ENCODE measurements at regions not wholly inside any gene's neighbourhood (a gene's known extent, or its start where the extent isn't known, plus 50 kb on each side); places are given as distances from the start of the nearest gene placed in this dataset.

DNA sequence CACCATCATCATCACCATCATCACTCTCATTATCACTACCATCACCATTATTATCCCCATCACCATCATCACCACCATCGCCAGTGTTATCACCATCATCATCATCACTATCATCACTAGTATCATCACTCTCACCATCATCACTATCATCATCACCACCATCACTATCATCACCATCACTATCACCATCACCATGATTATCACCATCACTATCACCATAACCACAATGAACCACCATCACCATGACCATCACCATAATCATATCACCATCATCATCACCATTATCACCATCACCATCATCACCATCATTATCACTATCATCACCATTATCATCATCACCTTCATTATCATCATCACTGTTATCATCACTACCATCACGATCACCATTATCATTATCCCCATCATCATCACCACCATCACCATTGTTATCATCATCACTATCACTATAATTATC, 326.7 kb downstream of the BRD1 start:
- Mint-ChIP-seq H3K4me1 (peaks cover 2% of the 10 kb centered on the region), H3K27me3 (no peaks in the 10 kb centered on the region), H3K27ac (no peak overlapping the region), H3K4me3 (no peak overlapping the region), H3K9me3 (no peaks in the 10 kb centered on the region), H3K36me3 (peaks cover 9% of the 10 kb centered on the region)
- no peak for ATAC-seq (ENCODE audit: low read depth)
- DNase-seq (ENCODE audit: low spot score in 2 of 2) = no peak

DNA sequence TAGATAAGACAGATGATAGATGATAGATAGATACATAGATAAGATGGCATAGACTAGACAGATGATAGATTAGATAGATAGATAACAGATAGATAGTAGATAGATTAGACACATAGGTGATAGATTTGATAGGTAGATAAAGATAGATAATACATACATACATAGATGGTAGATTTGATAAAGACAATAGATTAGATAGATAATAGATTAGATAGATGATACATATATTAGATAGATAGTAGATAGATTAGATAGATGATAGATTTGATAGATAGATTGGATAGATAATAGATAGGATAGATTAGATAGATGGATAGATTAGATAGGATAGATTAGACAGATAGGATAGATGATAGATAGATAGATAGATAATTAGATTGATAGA, 327.6 kb downstream of the BRD1 start:
- Mint-ChIP-seq H3K27ac (no peak overlapping the region), H3K4me3 (no peak overlapping the region), H3K27me3 (no peaks in the 10 kb centered on the region), H3K4me1 (peaks cover 2% of the 10 kb centered on the region), H3K9me3 (no peaks in the 10 kb centered on the region), H3K36me3 (peaks cover 9% of the 10 kb centered on the region)
- ATAC-seq (ENCODE audit: low read depth) (no peak), DNase-seq (ENCODE audit: low spot score in 2 of 2) (no peak)

DNA sequence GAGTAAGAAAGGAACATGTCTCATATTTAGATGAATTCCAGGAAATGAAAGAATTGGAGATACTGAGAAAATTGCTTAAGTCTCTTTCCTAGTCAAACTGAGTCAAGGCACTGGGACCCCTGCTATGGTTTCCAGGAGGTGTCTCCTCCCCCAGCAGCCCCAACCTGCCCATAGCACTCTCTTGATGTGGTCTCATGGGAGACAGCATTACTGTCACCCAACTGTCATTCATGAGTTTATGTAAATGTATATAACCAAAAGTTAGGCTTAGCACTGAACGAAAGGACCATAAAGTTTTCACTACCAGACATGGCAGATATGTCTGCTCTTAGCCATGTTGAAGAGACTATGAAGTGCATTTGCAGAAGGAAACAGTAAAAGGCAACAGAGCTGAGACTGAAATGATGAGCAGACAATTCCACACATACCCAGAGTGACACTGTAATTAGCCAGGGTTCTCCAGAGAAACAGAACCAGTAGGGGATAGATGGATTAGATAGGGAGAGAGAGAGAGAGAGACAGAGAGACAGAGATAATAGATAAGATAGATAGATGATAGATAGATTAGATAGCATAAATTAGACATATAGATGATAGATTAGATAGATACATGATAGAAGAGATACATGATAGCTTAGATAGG, 328.1 kb downstream of the BRD1 start:
- H3K36me3 Mint-ChIP-seq = peaks cover 9% of the 10 kb centered on the region
- no peaks in the 10 kb centered on the region for H3K27me3 Mint-ChIP-seq

DNA sequence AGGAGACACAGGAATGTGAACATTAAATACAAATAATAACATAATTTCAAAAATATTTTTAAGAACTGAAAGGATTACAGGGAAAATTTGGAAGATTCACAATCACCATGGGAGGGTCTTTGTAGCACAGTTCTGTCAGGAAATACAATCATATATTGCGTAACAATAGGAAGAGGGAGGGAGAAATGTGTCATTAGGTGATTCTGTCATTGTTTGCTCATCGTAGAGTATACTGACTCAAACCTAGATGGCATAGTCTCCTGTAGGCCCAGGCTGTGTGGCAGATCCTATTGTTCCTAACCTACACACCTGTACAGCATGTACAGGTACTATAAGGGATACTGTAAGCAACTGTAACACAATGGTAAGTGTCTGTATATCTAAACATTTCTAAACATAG, 330.4 kb downstream of the BRD1 start:
- H3K36me3 Mint-ChIP-seq = peaks cover 8% of the 10 kb centered on the region
- H3K4me1 Mint-ChIP-seq = no peaks in the 10 kb centered on the region
- DNase-seq (ENCODE audit: low spot score in 2 of 2) (no peak), ATAC-seq (ENCODE audit: low read depth) (no peak)
- H3K4me3 Mint-ChIP-seq = no peak overlapping the region
- no peak overlapping the region for H3K27ac Mint-ChIP-seq
- no peaks in the 10 kb centered on the region for H3K9me3 Mint-ChIP-seq
- H3K27me3 Mint-ChIP-seq = no peaks in the 10 kb centered on the region

More for the DNA sequence above, 328.1 kb downstream of the BRD1 start:
- ATAC-seq (ENCODE audit: low read depth) = no peak
- no peak for DNase-seq (ENCODE audit: low spot score in 2 of 2)
- Mint-ChIP-seq H3K27ac (no peak overlapping the region), H3K9me3 (no peaks in the 10 kb centered on the region), H3K4me1 (peaks cover 2% of the 10 kb centered on the region), H3K4me3 (no peak overlapping the region)

DNA sequence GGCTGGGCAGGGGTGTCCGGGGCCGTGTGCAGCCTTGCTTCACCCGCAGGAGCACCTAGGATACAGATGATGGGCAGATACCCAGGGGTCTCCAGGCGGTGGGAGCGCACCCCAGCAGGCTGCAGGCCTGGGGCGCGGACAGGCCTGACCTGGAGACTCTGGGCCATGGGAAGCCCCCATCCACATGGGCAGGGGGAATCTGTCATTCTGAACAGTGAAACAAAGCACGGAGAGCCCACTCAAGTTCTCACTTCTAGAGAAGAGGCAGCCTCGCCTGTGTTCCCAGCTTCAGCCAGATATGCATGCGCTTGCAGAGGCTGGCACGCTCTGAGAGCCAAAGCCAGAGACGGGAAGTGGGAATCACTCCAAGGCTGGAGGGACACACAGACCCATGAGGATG, 333.1 kb downstream of the BRD1 start:
- Mint-ChIP-seq H3K27me3 (no peaks in the 10 kb centered on the region), H3K9me3 (no peaks in the 10 kb centered on the region), H3K27ac (no peak overlapping the region), H3K4me3 (no peak overlapping the region), H3K36me3 (peaks cover 9% of the 10 kb centered on the region), H3K4me1 (no peaks in the 10 kb centered on the region)
- ATAC-seq (ENCODE audit: low read depth) (no peak), DNase-seq (ENCODE audit: low spot score in 2 of 2) (no peak)

DNA sequence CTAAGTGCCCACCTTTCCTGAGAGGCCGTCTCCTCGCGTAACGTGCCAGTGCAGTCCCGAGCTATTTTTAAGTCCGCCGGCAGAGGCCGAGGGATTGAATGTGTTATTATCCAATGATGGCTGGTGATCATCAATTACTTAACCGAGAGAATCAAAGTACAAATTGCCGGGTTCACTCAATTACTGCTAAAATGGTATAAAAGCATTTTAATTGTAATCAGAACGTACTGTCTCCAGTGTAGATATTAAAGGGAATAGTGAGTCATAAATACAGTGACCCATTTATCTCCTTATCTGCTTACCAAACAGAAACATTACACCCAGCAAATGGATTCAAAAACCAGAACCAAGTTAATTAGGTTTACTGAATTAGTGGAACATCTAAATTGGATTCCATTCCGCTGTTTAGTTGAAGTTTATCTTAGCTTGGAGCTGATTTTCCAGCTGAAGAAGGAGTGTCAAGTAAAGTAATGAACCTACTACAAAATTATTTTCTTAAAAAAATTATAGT, 334.9 kb downstream of the BRD1 start:
- ATAC-seq (ENCODE audit: low read depth) (no peak), DNase-seq (ENCODE audit: low spot score in 2 of 2) (no peak)
- no peaks in the 10 kb centered on the region for H3K9me3 Mint-ChIP-seq
- no peak overlapping the region for H3K4me3 Mint-ChIP-seq
- no peak overlapping the region for H3K27ac Mint-ChIP-seq
- no peaks in the 10 kb centered on the region for H3K27me3 Mint-ChIP-seq
- H3K36me3 Mint-ChIP-seq = peaks cover 5% of the 10 kb centered on the region
- no peaks in the 10 kb centered on the region for H3K4me1 Mint-ChIP-seq

DNA sequence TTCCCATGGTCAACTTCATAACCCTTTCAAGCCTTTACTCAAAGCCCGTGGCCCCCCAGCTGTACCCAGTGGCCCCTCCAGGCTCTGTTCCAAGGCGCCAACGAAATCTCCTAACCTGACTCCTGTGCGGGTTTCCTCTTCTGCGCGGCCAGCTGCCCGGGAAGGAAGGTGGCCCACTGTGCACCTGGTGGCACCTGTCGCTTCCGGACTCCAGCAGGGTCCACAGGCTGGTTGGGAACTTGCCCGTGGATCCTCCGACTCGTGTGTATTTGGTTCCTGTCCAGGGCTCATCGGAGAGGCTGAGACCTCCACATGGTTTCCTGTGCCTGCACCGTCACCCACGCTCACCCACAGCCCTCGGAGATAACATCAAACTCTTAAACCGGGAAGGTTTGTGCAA, 335.4 kb downstream of the BRD1 start:
- H3K27me3 Mint-ChIP-seq = no peaks in the 10 kb centered on the region
- H3K27ac Mint-ChIP-seq = no peak overlapping the region
- H3K9me3 Mint-ChIP-seq = no peaks in the 10 kb centered on the region
- H3K4me1 Mint-ChIP-seq = no peaks in the 10 kb centered on the region
- no peak for DNase-seq (ENCODE audit: low spot score in 2 of 2)
- H3K36me3 Mint-ChIP-seq = peaks cover 5% of the 10 kb centered on the region
- H3K4me3 Mint-ChIP-seq = no peak overlapping the region
- no peak for ATAC-seq (ENCODE audit: low read depth)

DNA sequence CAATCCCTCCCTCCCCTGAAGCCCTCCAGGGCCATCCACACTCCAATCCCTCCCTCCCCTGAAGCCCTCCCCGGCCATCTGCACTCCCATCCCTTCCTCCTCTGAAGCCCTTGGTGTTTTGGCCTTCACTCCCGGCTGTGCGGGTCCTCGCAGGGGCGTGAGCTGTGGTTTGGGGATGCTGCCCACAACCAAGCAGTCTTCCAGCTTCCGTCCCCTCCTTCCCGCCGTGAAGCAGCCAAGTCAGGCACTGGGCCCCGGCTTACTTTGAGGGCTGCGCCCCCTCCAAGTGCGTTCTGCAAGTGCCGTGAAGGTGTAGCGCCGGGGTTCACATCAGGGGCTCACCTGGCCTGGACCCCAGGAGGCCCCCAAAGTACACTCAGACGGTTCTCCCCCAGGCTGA, 335.9 kb downstream of the BRD1 start:
- no peaks in the 10 kb centered on the region for H3K4me1 Mint-ChIP-seq
- H3K27me3 Mint-ChIP-seq = no peaks in the 10 kb centered on the region
- ATAC-seq (ENCODE audit: low read depth) = no peak
- H3K4me3 Mint-ChIP-seq = no peak overlapping the region
- no peak for DNase-seq (ENCODE audit: low spot score in 2 of 2)
- H3K27ac Mint-ChIP-seq = no peak overlapping the region
- no peaks in the 10 kb centered on the region for H3K9me3 Mint-ChIP-seq
- H3K36me3 Mint-ChIP-seq = peaks cover 5% of the 10 kb centered on the region

DNA sequence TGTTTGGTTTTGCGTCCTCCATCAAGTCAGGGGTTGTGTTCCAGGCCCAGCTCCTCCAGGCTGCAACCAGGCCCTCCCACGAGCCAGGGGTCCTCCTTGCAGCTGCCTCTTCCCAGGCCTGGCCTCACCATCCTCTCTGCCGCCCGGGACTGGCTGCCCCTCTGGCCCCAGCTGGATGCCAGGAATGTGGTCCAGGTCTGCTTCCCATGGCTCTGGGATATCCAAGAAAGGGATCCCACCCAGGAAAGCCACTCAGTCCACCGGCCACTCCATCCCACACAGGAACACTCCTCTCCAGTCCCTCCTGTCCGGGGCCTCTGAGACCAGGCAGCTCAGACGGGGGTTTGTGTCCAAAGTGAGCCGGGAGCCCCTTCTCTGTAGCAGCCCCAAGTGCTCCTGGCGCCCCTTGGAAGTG, 336.4 kb downstream of the BRD1 start:
- ATAC-seq (ENCODE audit: low read depth) (no peak), DNase-seq (ENCODE audit: low spot score in 2 of 2) (no peak)
- peaks cover 3% of the 10 kb centered on the region for H3K36me3 Mint-ChIP-seq
- no peaks in the 10 kb centered on the region for H3K9me3 Mint-ChIP-seq
- H3K27ac Mint-ChIP-seq = no peak overlapping the region
- H3K4me1 Mint-ChIP-seq = no peaks in the 10 kb centered on the region
- H3K27me3 Mint-ChIP-seq = no peaks in the 10 kb centered on the region
- H3K4me3 Mint-ChIP-seq = no peak overlapping the region

DNA sequence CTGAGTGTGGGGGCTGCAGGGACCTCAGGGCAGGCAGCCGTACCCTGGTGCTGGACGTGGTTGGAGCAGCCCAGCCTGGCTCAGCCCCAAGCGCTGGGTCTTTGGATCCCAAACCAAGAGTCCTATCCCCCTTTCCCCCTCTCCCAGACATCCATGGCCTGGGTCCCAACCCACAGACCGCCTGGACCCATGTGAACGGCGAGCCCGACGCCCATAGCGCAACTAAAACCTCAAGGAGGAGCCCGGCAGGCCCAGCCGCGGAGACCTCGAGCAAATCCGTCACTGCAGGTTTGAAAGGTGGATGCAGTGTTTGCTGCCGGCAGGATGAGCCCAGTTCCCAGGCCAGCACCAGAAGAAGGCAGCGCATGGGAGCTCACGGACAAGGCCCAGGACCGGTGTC, 337.0 kb downstream of the BRD1 start:
- no peak for DNase-seq (ENCODE audit: low spot score in 2 of 2)
- no peak overlapping the region for H3K27ac Mint-ChIP-seq
- no peak for ATAC-seq (ENCODE audit: low read depth)
- no peaks in the 10 kb centered on the region for H3K27me3 Mint-ChIP-seq
- H3K9me3 Mint-ChIP-seq = no peaks in the 10 kb centered on the region
- H3K36me3 Mint-ChIP-seq = peaks cover 3% of the 10 kb centered on the region
- H3K4me3 Mint-ChIP-seq = no peak overlapping the region
- no peaks in the 10 kb centered on the region for H3K4me1 Mint-ChIP-seq

DNA sequence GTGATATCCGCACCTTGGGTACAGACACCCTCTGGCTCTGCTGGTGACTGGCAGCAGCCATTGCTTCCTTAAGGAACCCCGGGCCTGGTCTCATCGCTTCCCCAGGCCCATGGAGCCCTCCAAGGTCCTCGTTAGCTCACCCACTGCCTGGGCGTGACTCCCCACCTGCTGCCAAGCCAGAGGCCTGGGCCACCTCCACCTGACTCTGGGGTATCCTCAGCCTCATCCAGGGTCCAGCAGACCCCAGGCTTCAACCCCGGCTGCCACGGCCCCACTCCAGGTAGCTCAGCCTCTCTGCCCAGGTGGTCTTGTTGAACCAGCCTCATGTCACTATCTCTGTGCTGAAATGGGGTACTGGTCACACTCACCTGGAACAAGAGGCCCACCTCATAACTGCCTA, 337.9 kb downstream of the BRD1 start:
- no peak overlapping the region for H3K27ac Mint-ChIP-seq
- H3K4me3 Mint-ChIP-seq = no peak overlapping the region
- H3K36me3 Mint-ChIP-seq = peaks cover 3% of the 10 kb centered on the region
- no peaks in the 10 kb centered on the region for H3K9me3 Mint-ChIP-seq
- no peak for DNase-seq (ENCODE audit: low spot score in 2 of 2)
- H3K4me1 Mint-ChIP-seq = peaks cover 2% of the 10 kb centered on the region
- ATAC-seq (ENCODE audit: low read depth) = no peak
- H3K27me3 Mint-ChIP-seq = no peaks in the 10 kb centered on the region

DNA sequence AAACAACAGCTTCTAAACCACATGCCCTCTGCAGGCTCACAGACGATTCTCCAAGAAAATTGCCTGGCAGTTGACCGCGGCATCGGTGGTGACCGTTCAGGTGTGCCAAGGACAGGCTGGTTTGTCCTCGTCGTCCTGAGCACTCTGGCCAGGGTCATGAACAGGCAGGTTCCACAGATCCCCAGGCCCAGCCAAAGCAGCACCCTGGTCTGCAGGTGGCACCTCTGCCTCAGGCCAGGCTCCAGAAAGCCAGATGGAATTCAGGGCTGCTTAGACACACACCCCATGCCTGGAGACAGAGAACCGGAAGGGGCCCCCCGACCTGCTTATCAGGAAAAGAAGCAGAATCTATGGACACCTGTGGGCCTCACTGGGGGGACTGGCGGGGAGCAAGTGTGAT, 338.7 kb downstream of the BRD1 start:
- peaks cover 5% of the 10 kb centered on the region for H3K36me3 Mint-ChIP-seq
- no peaks in the 10 kb centered on the region for H3K9me3 Mint-ChIP-seq
- no peak for ATAC-seq (ENCODE audit: low read depth)
- peaks cover 2% of the 10 kb centered on the region for H3K4me1 Mint-ChIP-seq
- H3K4me3 Mint-ChIP-seq = no peak overlapping the region
- no peak overlapping the region for H3K27ac Mint-ChIP-seq
- H3K27me3 Mint-ChIP-seq = no peaks in the 10 kb centered on the region
- no peak for DNase-seq (ENCODE audit: low spot score in 2 of 2)

DNA sequence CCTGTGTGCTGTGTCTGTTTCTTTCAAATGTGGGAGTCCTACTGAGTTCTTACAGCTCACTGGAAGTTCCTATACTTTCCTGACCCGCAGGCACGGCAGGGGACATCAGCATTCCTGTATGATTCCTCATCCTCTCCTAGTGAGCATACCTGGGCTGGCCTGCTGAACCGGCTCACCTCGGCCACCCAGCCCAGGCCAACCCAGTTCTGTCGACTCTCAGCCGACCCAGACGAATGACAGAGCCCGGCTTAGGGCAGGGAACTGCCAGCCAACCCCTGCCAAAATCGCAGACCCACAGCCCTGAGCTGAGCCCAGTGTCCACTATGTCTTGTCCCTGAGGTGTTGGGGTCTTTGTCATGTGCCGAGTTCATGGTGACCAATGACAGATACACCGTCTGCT, 339.7 kb downstream of the BRD1 start:
- ATAC-seq (ENCODE audit: low read depth) (no peak), DNase-seq (ENCODE audit: low spot score in 2 of 2) (no peak)
- Mint-ChIP-seq H3K36me3 (peaks cover 4% of the 10 kb centered on the region), H3K27me3 (no peaks in the 10 kb centered on the region), H3K4me3 (no peak overlapping the region), H3K27ac (no peak overlapping the region), H3K4me1 (peaks cover 2% of the 10 kb centered on the region), H3K9me3 (no peaks in the 10 kb centered on the region)

DNA sequence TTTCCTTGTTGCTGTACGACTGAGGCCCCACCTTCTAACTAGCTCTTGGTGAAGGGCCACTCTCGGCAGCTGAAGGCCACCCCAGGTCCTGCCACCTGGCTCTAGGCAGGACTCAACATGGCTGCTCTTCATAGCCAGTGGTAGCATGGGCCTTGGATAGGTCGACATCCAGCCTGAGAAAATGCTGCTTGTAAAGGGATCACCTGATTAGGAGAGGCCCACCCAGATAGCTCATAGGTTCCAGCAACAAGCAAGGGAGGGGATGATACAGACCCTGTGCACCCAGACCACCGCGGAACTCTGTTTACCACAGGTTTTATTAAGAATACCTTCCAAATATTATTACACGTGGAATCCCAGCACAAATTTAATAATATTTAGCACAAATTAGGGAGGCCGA, 341.4 kb downstream of the BRD1 start:
- Mint-ChIP-seq H3K4me3 (no peak overlapping the region), H3K9me3 (no peaks in the 10 kb centered on the region), H3K36me3 (peaks cover 4% of the 10 kb centered on the region), H3K4me1 (peaks cover 2% of the 10 kb centered on the region), H3K27ac (no peak overlapping the region), H3K27me3 (no peaks in the 10 kb centered on the region)
- ATAC-seq (ENCODE audit: low read depth) = no peak
- no peak for DNase-seq (ENCODE audit: low spot score in 2 of 2)

DNA sequence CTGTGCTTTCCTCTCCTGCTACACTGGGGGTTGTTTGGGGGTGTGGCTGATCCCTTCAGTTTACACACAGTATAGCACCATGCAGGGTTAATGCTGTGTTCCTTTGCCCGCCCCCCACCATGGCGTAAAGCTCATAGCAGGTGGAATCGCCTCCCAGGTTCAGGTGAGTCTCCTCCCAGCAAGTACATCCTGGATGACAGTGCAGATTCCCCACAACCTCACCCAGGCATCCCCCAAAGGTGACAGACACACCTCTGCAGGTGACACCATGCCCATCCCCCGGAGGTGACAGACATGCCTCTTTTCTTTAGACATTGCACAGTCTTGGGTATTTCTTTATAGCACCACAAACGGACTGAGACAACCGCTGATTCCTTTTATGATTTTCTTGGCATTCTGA, 343.7 kb downstream of the BRD1 start:
- no peak overlapping the region for H3K4me3 Mint-ChIP-seq
- H3K4me1 Mint-ChIP-seq = peaks cover 2% of the 10 kb centered on the region
- no peaks in the 10 kb centered on the region for H3K27me3 Mint-ChIP-seq
- no peaks in the 10 kb centered on the region for H3K9me3 Mint-ChIP-seq
- no peak overlapping the region for H3K27ac Mint-ChIP-seq
- DNase-seq (ENCODE audit: low spot score in 2 of 2) = no peak
- ATAC-seq (ENCODE audit: low read depth) = no peak
- peaks cover 6% of the 10 kb centered on the region for H3K36me3 Mint-ChIP-seq
